Fibroblast of lung (primary cell): ENCODE measurements at regions not wholly inside any gene's neighbourhood (a gene's known extent, or its start where the extent isn't known, plus 50 kb on each side); places are given as distances from the start of the nearest gene placed in this dataset.

Experiments
- EZH2 ChIP-seq: IDR thresholded peaks from 2 replicates; pipeline ENCODE4 v1.5.1; 2012; ENCODE audit warnings: low read length, control low read depth, mild to moderate bottlenecking; ENCODE audit errors: missing control alignments
- TF ChIP-seq, protein P1 (sequence below), 2 donors: IDR thresholded peaks in 1 of 2; conservative IDR thresholded peaks in 1 of 2; 1 replicate in 1 of 2; 2 replicates in 1 of 2; pipeline ENCODE4 v1.5.1; 2011 to 2012; ENCODE audit warnings: low read length in 2 of 2, control low read depth in 1 of 2, inconsistent platforms in 1 of 2, low read depth in 1 of 2, mild to moderate bottlenecking in 1 of 2

- TF ChIP-seq, protein P1, sequence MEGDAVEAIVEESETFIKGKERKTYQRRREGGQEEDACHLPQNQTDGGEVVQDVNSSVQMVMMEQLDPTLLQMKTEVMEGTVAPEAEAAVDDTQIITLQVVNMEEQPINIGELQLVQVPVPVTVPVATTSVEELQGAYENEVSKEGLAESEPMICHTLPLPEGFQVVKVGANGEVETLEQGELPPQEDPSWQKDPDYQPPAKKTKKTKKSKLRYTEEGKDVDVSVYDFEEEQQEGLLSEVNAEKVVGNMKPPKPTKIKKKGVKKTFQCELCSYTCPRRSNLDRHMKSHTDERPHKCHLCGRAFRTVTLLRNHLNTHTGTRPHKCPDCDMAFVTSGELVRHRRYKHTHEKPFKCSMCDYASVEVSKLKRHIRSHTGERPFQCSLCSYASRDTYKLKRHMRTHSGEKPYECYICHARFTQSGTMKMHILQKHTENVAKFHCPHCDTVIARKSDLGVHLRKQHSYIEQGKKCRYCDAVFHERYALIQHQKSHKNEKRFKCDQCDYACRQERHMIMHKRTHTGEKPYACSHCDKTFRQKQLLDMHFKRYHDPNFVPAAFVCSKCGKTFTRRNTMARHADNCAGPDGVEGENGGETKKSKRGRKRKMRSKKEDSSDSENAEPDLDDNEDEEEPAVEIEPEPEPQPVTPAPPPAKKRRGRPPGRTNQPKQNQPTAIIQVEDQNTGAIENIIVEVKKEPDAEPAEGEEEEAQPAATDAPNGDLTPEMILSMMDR (conservative IDR thresholded peaks at IDR 0.05 in 1 of 2, IDR thresholded peaks at IDR 0.05 in 1 of 2; ENCODE audit: low read depth in 1 of 2, low read length in 2 of 2): no peak
- no peak for TF ChIP-seq EZH2
Observed at GRCh38 chr18:1952486-1952885, 618.8 kb downstream of the METTL4 start.
